ENCODE measurements at regions not wholly inside any gene's neighbourhood (a gene's known extent, or its start where the extent isn't known, plus 50 kb on each side); places are given as distances from the start of the nearest gene placed in this dataset.
A peak's percentile ranks its signal among the peaks of the same experiment; 100 is the strongest.
"Not testable (repeated sequence)": the region's sequence is repeated elsewhere in the genome, so short reads cannot be mapped to it uniquely, and the experiment has no call there.

GRCh38 chr5:90096415-90097081 lies 313.0 kb downstream of the CETN3 start:
- no peaks in the 10 kb centered on the region for H3K36me3 ChIP-seq (ENCODE audit: insufficient read depth, insufficient read length, low read length)
- no peak overlapping the region for H3K4me3 ChIP-seq (ENCODE audit: insufficient read length, low read depth)
- no peaks in the 10 kb centered on the region for H3K27me3 ChIP-seq (ENCODE audit: insufficient read depth, insufficient read length)
- no peak overlapping the region for H3K9ac ChIP-seq (ENCODE audit: insufficient read length, low read depth)
- H3K9me3 ChIP-seq (ENCODE audit: insufficient read depth, low read length) = no peaks in the 10 kb centered on the region
- TF ChIP-seq SUZ12 (IDR thresholded peaks at IDR 0.05; ENCODE audit: extremely low read depth, insufficient read depth, insufficient read length) = no peak
- H3K4me1 ChIP-seq (ENCODE audit: insufficient read depth, insufficient read length) = no peaks in the 10 kb centered on the region
- DNase-seq (ENCODE audit: low read depth, low spot score) = peak; percentile 6

GRCh38 chr5:90095292-90096060 lies 314.1 kb downstream of the CETN3 start:
- Histone ChIP-seq H3K9me3 (ENCODE audit: insufficient read depth, low read length) (no peaks in the 10 kb centered on the region), H3K4me3 (ENCODE audit: insufficient read length, low read depth) (no peak overlapping the region), H3K27me3 (ENCODE audit: insufficient read depth, insufficient read length) (no peaks in the 10 kb centered on the region), H3K4me1 (ENCODE audit: insufficient read depth, insufficient read length) (no peaks in the 10 kb centered on the region), H3K36me3 (ENCODE audit: insufficient read depth, insufficient read length, low read length) (no peaks in the 10 kb centered on the region), H3K9ac (ENCODE audit: insufficient read length, low read depth) (no peak overlapping the region)
- DNase-seq (ENCODE audit: low read depth, low spot score) = no peak
- TF ChIP-seq ZNF274 (IDR thresholded peaks at IDR 0.05; ENCODE audit: low read depth, low read length) (no peak), SUZ12 (IDR thresholded peaks at IDR 0.05; ENCODE audit: extremely low read depth, insufficient read depth, insufficient read length) (no peak), YY1 (IDR thresholded peaks at IDR 0.05; ENCODE audit: insufficient read depth, insufficient read length) (no peak)

- no peaks in the 10 kb centered on the region for H3K4me1 ChIP-seq (ENCODE audit: insufficient read depth, insufficient read length)
- H3K27me3 ChIP-seq (ENCODE audit: insufficient read depth, insufficient read length) = no peaks in the 10 kb centered on the region
- H3K36me3 ChIP-seq (ENCODE audit: insufficient read depth, insufficient read length, low read length) = no peaks in the 10 kb centered on the region
- no peak overlapping the region for H3K4me3 ChIP-seq (ENCODE audit: insufficient read length, low read depth)
- TF ChIP-seq ZNF274 (IDR thresholded peaks at IDR 0.05; ENCODE audit: low read depth, low read length) = no peak
- no peak for TF ChIP-seq YY1 (IDR thresholded peaks at IDR 0.05; ENCODE audit: insufficient read depth, insufficient read length)
- no peak for TF ChIP-seq SUZ12 (IDR thresholded peaks at IDR 0.05; ENCODE audit: extremely low read depth, insufficient read depth, insufficient read length)
- no peak overlapping the region for H3K9ac ChIP-seq (ENCODE audit: insufficient read length, low read depth)
- DNase-seq (ENCODE audit: low read depth, low spot score) = no peak
- H3K9me3 ChIP-seq (ENCODE audit: insufficient read depth, low read length) = no peaks in the 10 kb centered on the region
Observed at GRCh38 chr5:90093751-90094485, 315.6 kb downstream of the CETN3 start.

DNA sequence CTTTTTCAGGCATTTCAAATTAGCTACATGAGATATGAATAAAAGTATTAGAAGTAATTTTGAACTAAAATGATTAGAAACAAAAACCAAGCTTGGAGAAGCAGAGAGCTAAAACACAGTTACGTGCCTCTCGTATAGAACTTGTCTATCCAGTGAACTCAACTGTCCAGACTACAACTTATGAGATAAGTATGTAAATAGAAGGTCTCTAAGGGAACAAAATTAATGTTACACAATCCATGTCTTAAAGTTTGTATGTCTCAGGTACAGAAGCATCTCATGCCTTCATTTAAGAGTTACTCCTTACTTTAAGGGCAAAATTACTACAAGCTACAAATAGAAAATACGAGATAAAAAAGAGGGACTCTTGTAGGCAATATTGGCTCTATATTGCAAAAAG lies 316.8 kb downstream of the CETN3 start:
- no peak for TF ChIP-seq YY1 (IDR thresholded peaks at IDR 0.05; ENCODE audit: insufficient read depth, insufficient read length)
- no peak for TF ChIP-seq SUZ12 (IDR thresholded peaks at IDR 0.05; ENCODE audit: extremely low read depth, insufficient read depth, insufficient read length)
- no peak for TF ChIP-seq ZNF274 (IDR thresholded peaks at IDR 0.05; ENCODE audit: low read depth, low read length)
- Histone ChIP-seq H3K9me3 (ENCODE audit: insufficient read depth, low read length) (no peaks in the 10 kb centered on the region; the same call in 1 of the 2 replicates), H3K27me3 (ENCODE audit: insufficient read depth, insufficient read length) (no peaks in the 10 kb centered on the region), H3K9ac (ENCODE audit: insufficient read length, low read depth) (no peak overlapping the region), H3K4me3 (ENCODE audit: insufficient read length, low read depth) (no peak overlapping the region), H3K4me1 (ENCODE audit: insufficient read depth, insufficient read length) (no peaks in the 10 kb centered on the region), H3K36me3 (ENCODE audit: insufficient read depth, insufficient read length, low read length) (no peaks in the 10 kb centered on the region)
- DNase-seq (ENCODE audit: low read depth, low spot score) = no peak

DNA sequence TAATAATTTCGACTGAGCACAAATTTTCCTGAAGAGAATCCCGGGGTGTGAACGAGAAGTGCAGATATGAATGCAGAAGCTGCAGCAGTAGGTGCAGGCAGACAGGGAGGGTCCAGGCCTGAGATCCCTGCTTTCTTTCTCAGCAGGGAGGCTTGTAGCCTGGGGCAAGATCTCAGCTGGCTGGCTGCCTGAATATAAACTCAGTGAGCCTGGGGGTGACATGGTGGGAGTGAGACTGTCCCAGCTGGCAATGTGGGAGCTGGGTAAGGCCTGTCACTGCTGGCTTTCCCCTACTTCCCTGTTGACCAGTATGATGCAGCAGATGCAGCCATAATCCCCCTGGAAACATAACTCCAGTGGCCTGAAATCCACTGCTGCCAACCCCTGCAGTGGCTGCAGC lies 325.2 kb downstream of the CETN3 start:
- Histone ChIP-seq H3K4me3 (ENCODE audit: insufficient read length, low read depth) (no peak overlapping the region), H3K36me3 (ENCODE audit: insufficient read depth, insufficient read length, low read length) (no peaks in the 10 kb centered on the region), H3K9me3 (ENCODE audit: insufficient read depth, low read length) (peaks cover 6% of the 10 kb centered on the region), H3K4me1 (ENCODE audit: insufficient read depth, insufficient read length) (no peaks in the 10 kb centered on the region), H3K27me3 (ENCODE audit: insufficient read depth, insufficient read length) (no peaks in the 10 kb centered on the region), H3K9ac (ENCODE audit: insufficient read length, low read depth) (no peak overlapping the region)
- TF ChIP-seq YY1 (IDR thresholded peaks at IDR 0.05; ENCODE audit: insufficient read depth, insufficient read length) (no peak), SUZ12 (IDR thresholded peaks at IDR 0.05; ENCODE audit: extremely low read depth, insufficient read depth, insufficient read length) (no peak), ZNF274 (IDR thresholded peaks at IDR 0.05; ENCODE audit: low read depth, low read length) (no peak)
- no peak for DNase-seq (ENCODE audit: low read depth, low spot score)

- not testable (repeated sequence) for H3K36me3 ChIP-seq (ENCODE audit: insufficient read depth, insufficient read length, low read length); H3K27me3 ChIP-seq (ENCODE audit: insufficient read depth, insufficient read length)
Observed at GRCh38 chr5:90073026-90073570, 336.5 kb downstream of the CETN3 start.

DNA sequence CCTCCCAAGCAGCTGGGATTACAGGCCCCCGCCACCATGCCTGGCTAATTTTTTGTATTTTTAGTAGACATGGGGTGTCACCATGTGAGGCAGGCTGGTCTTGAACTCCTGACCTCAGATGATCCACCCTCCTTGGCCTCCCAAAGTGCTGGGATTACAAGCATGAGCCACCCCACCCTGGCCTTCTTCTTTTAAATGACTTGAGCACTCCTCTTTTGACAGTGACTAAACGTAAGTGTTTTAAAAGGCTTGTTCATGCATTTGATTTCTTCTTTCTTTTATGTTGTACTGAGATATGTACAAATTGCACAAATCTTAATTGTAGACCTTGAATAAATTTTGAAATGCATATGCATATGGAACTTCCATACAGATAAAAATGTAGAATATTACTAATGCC lies 337.9 kb downstream of the CETN3 start:
- no peaks in the 10 kb centered on the region for H3K36me3 ChIP-seq (ENCODE audit: insufficient read depth, insufficient read length, low read length)
- no peak overlapping the region for H3K4me3 ChIP-seq (ENCODE audit: insufficient read length, low read depth)
- TF ChIP-seq SUZ12 (IDR thresholded peaks at IDR 0.05; ENCODE audit: extremely low read depth, insufficient read depth, insufficient read length) (no peak), ZNF274 (IDR thresholded peaks at IDR 0.05; ENCODE audit: low read depth, low read length) (no peak), YY1 (IDR thresholded peaks at IDR 0.05; ENCODE audit: insufficient read depth, insufficient read length) (no peak)
- H3K27me3 ChIP-seq (ENCODE audit: insufficient read depth, insufficient read length) = no peaks in the 10 kb centered on the region
- peaks cover 8% of the 10 kb centered on the region for H3K9me3 ChIP-seq (ENCODE audit: insufficient read depth, low read length)
- no peak overlapping the region for H3K9ac ChIP-seq (ENCODE audit: insufficient read length, low read depth)
- no peaks in the 10 kb centered on the region for H3K4me1 ChIP-seq (ENCODE audit: insufficient read depth, insufficient read length)
- DNase-seq (ENCODE audit: low read depth, low spot score) = no peak

More at GRCh38 chr5:90073026-90073570, 336.5 kb downstream of the CETN3 start:
- not testable (repeated sequence) for H3K9me3 ChIP-seq (ENCODE audit: insufficient read depth, low read length); H3K4me1 ChIP-seq (ENCODE audit: insufficient read depth, insufficient read length); DNase-seq (ENCODE audit: low read depth, low spot score); H3K9ac ChIP-seq (ENCODE audit: insufficient read length, low read depth)
- peak overlapping the region; percentile 54 for H3K4me3 ChIP-seq (ENCODE audit: insufficient read length, low read depth)

Data from NT2/D1 (cell line).